ENCODE measurements at regions not wholly inside any gene's neighbourhood (a gene's known extent, or its start where the extent isn't known, plus 50 kb on each side); places are given as distances from the start of the nearest gene placed in this dataset.

GRCh38 chr9:115202181-115202580, 84.2 kb upstream of the TNC start:
- TF ChIP-seq POLR2A (IDR thresholded peaks at IDR 0.05) (no peak), EP300 (IDR thresholded peaks at IDR 0.05) (no peak)
